Right lobe of liver (tissue), 4 donors: ENCODE measurements at regions not wholly inside any gene's neighbourhood (a gene's known extent, or its start where the extent isn't known, plus 50 kb on each side); places are given as distances from the start of the nearest gene placed in this dataset.

Experiments
- CTCF ChIP-seq, 4 donors: fragments of 200-600 bp in 3 of 4; fragments of 450-650 bp in 1 of 4; IDR thresholded peaks; one replicate each; pipeline versions ENCODE4 v1.5.1 to v1.8.0; 2016 to 2022; ENCODE audit warnings: antibody characterized with exemption in 4 of 4, mild to moderate bottlenecking in 2 of 4
- POLR2A ChIP-seq: fragments of 450-650 bp; IDR thresholded peaks from one replicate; pipeline ENCODE4 v1.6.1; 2017; ENCODE audit warnings: antibody characterized with exemption, mild to moderate bottlenecking
- donor health status: DM: no; HTN: no; CAD: no.
- donor health status: DM: no; HTN: no; CAD: no.
- donor health status: DM: no; HTN: yes; CAD: no.

GRCh38 chr7:132703742-132704141, 127.5 kb upstream of the PLXNA4 start:
- TF ChIP-seq POLR2A (no peak), CTCF (IDR thresholded peaks at IDR 0.05) (no peak)
